K562 (cell line): ENCODE measurements at regions not wholly inside any gene's neighbourhood (a gene's known extent, or its start where the extent isn't known, plus 50 kb on each side); places are given as distances from the start of the nearest gene placed in this dataset.

Experiments used
- ATAC-seq: fragments of 200-7000 bp; cut with Tn5 transposase; 3 replicates; pipeline ENCODE4 v1.9.1; 2020; ENCODE audit warnings: moderate library complexity
- BruUV-seq: library from RNA; stranded (reverse); fragments of 400-500 nt; replicated peaks from 2 replicates; lab custom pipeline; 2021; lab: Mats Ljungman, UMichigan
- CTCF ChIA-PET: fragments of 300-600 bp; formaldehyde crosslinking; extraction: SDS; loops from one replicate; lab custom pipeline; 2021; ENCODE audit warnings: low intra/inter-chr PET ratio; lab: Yijun Ruan, JAX
- POLR2A ChIA-PET: fragments of 300-600, 350-650 bp; sonication (Branson Sonifier 250); formaldehyde crosslinking; extraction: SDS; loops from one replicate; lab custom pipeline; 2021; ENCODE audit warnings: antibody characterized with exemption, inconsistent platforms; lab: Yijun Ruan, JAX
- DNase-seq, 4 experiments: peaks; one replicate each; pipeline versions ENCODE4 v3.0.0 to v3.0.0-alpha.2; 2011 to 2018; ENCODE audit warnings: low spot score in 3 of 4, mixed read lengths in 3 of 4; ENCODE audit errors: extremely low read depth in 1 of 4
- FAIRE-seq: peaks from 2 replicates; lab custom pipeline; 2011; peaks lifted over from hg19 to GRCh38; lab: Jason Lieb, UNC
- H2AFZ ChIP-seq: 2 replicates; pipeline ENCODE4 v1.6.0; 2011; ENCODE audit warnings: low read depth, low read length, control low read depth, inconsistent platforms
- H3K27ac ChIP-seq: fragments of 200-600 bp; 3 replicates; pipeline ENCODE4 v1.8.0; 2011; ENCODE audit warnings: low read depth, mild to moderate bottlenecking, control low read depth, inconsistent platforms, low read length, moderate library complexity, mixed read lengths; ENCODE audit errors: extremely low read depth
- H3K27me3 ChIP-seq, 2 experiments: fragments of 300-600 bp in 1 of 2; 2 replicates in 1 of 2; 3 replicates in 1 of 2; pipeline versions ENCODE4 v1.6.0 to v1.8.0; 2011; ENCODE audit warnings: inconsistent platforms in 2 of 2, low read length in 2 of 2, mild to moderate bottlenecking in 1 of 2, mixed read lengths in 1 of 2, moderate library complexity in 1 of 2; ENCODE audit not compliant: control insufficient read depth in 2 of 2, insufficient read depth in 2 of 2
- H3K36me3 ChIP-seq: fragments of 300-600 bp; 3 replicates; pipeline ENCODE4 v1.8.0; 2011; ENCODE audit warnings: mild to moderate bottlenecking, low read length, inconsistent platforms; ENCODE audit not compliant: control insufficient read depth, insufficient read depth
- H3K4me1 ChIP-seq, 2 experiments: fragments of 200-600 bp in 1 of 2; replicated peaks in 1 of 2; 2 replicates in 1 of 2; 3 replicates in 1 of 2; pipeline versions ENCODE4 v1.5.1 to v1.8.0; 2011; ENCODE audit warnings: inconsistent platforms in 2 of 2, low read length in 2 of 2, mild to moderate bottlenecking in 1 of 2, mixed read lengths in 1 of 2, moderate library complexity in 1 of 2; ENCODE audit not compliant: control insufficient read depth in 2 of 2, insufficient read depth in 2 of 2
- H3K4me2 ChIP-seq: 2 replicates; pipeline ENCODE4 v1.6.1; 2011; ENCODE audit warnings: low read length, control low read depth, inconsistent platforms, mixed read lengths; ENCODE audit not compliant: insufficient read depth
- H3K4me3 ChIP-seq: fragments of 200-600 bp; sonication (generic), shearing (Covaris generic); 2 replicates; pipeline ENCODE4 v1.5.1; 2016; ENCODE audit warnings: control low read depth, inconsistent platforms
- H3K79me2 ChIP-seq: fragments of 200-600 bp; 3 replicates; pipeline ENCODE4 v1.8.0; 2011; ENCODE audit warnings: low read length, inconsistent platforms; ENCODE audit not compliant: control insufficient read depth, insufficient read depth
- H3K9ac ChIP-seq, 2 experiments: 2 replicates each; pipeline versions ENCODE4 v1.6.0 to v1.6.1; 2011; ENCODE audit warnings: low read depth in 2 of 2, low read length in 2 of 2, control low read depth in 1 of 2, inconsistent platforms in 1 of 2, mild to moderate bottlenecking in 1 of 2, mixed read lengths in 1 of 2; ENCODE audit not compliant: insufficient read depth in 1 of 2
- H3K9me1 ChIP-seq: one replicate; pipeline ENCODE4 v1.6.0; 2011; ENCODE audit warnings: inconsistent platforms, mild to moderate bottlenecking, low read length, moderate library complexity; ENCODE audit not compliant: control insufficient read depth, insufficient read depth
- H3K9me3 ChIP-seq: replicated peaks from 2 replicates; pipeline ENCODE4 v1.5.1; 2011; ENCODE audit warnings: low read depth, low read length, inconsistent platforms; ENCODE audit not compliant: control insufficient read depth, insufficient read depth
- H4K20me1 ChIP-seq: replicated peaks from 2 replicates; pipeline ENCODE4 v1.6.1; 2011; ENCODE audit warnings: low read length, inconsistent platforms, mixed read lengths; ENCODE audit not compliant: control insufficient read depth, insufficient read depth
- CBX8 ChIP-seq: fragments of 200-600 bp; sonication (generic); IDR thresholded peaks from 2 replicates; pipeline ENCODE4 v1.6.1; 2012; ENCODE audit warnings: borderline replicate concordance, mixed run types, low read depth, mild to moderate bottlenecking, moderate library complexity, mixed read lengths, low read length, control low read depth, inconsistent platforms; ENCODE audit not compliant: poor library complexity, severe bottlenecking; ENCODE audit errors: extremely low read depth
- GABPB2 ChIP-seq: fragments of 250-450 bp; sonication (Bioruptor Pico); conservative IDR thresholded peaks from 2 replicates; pipeline ENCODE4 v1.5.1; 2021; ENCODE audit warnings: mild to moderate bottlenecking
- L3MBTL2 ChIP-seq: fragments of 450-650 bp; IDR thresholded peaks from 2 replicates; pipeline ENCODE4 v1.6.1; 2016; ENCODE audit warnings: mild to moderate bottlenecking, moderate library complexity
- LCOR ChIP-seq: sonication (generic); formaldehyde crosslinking; IDR thresholded peaks from 2 replicates; pipeline ENCODE4 v1.8.0; 2022; ENCODE audit warnings: mild to moderate bottlenecking, missing genetic modification reagents
- NFE2 ChIP-seq: IDR thresholded peaks from 2 replicates; pipeline ENCODE4 v1.6.1; 2014; ENCODE audit warnings: antibody characterized with exemption, low read depth
- PHF8 ChIP-seq: fragments of 200-600 bp; sonication (generic); IDR thresholded peaks from 2 replicates; pipeline ENCODE4 v1.6.1; 2012; ENCODE audit warnings: mixed run types, mild to moderate bottlenecking, inconsistent platforms, low read length, moderate library complexity, borderline replicate concordance
- RFX1 ChIP-seq: fragments of 450-650 bp; IDR thresholded peaks from 2 replicates; pipeline ENCODE4 v1.6.1; 2016; ENCODE audit warnings: mild to moderate bottlenecking, moderate library complexity
- TFE3 ChIP-seq: fragments of 450-650 bp; formaldehyde crosslinking; IDR thresholded peaks from 2 replicates; pipeline ENCODE4 v1.4.0; 2020; ENCODE audit warnings: mild to moderate bottlenecking, mixed read lengths
- ZNF277 ChIP-seq: fragments of 250-450 bp; sonication (Bioruptor Pico); IDR thresholded peaks from 2 replicates; pipeline ENCODE4 v1.8.0; 2022; ENCODE audit warnings: inconsistent platforms, mild to moderate bottlenecking, moderate library complexity, borderline replicate concordance
- WGBS: fragments of 100-300 bp; shearing (Covaris generic); methylation state at CpG from one replicate; pipeline ENCODE4 v1.1.6; 2016; ENCODE audit warnings: low coverage, mixed read lengths; ENCODE audit not compliant: insufficient coverage; ENCODE audit errors: missing lambda C conversion rate; 5-methylcytosine and 5-hydroxymethylcytosine counted together
- in situ Hi-C: fragments of 300-500 bp; cut with MboI; formaldehyde crosslinking; loops from 4 replicates; pipeline ENCODE4 v1.15.0; 2018; ENCODE audit warnings: inconsistent platforms, mixed read lengths
- intact Hi-C: fragments of 100-400 bp; cut with micrococcal nuclease; formaldehyde crosslinking; loops from 2 replicates; pipeline ENCODE4 v1.14.2; 2022
- TF ChIP-seq, protein P1 (sequence below): fragments of 250-450 bp; sonication (Bioruptor Pico); IDR thresholded peaks from 2 replicates; pipeline ENCODE4 v1.5.0; 2022; ENCODE audit warnings: mild to moderate bottlenecking

DNA sequence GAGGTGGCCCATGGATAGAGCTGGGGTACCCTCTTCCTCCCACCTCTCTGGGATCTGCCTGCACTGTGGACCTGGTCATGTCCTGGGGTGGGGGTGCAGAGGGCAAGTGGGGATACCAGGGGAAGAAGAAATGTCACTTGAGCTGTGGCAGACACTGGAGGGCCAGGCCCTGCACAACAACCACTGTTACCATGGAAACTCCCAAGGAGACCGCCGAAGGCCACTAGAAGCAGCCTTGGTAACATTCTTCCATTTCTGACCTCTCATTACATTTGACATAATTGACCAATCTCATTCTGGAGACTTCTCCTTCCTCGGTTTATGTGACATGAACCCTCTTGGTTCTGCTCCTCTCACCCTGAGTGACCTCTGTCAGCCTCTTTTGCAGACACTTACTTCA is 179.9 kb upstream of the SERP2 start:
- DNase-seq (no peak), FAIRE-seq (no peak)
- 0% methylated on average over 3 of the region's 3 CpGs for WGBS
- Histone ChIP-seq H4K20me1 (no peaks in the 10 kb centered on the region), H3K9ac (no peak overlapping the region), H3K79me2 (no peaks in the 10 kb centered on the region), H3K4me2 (no peak overlapping the region), H3K36me3 (no peaks in the 10 kb centered on the region), H3K9me3 (no peaks in the 10 kb centered on the region), H3K27me3 (peaks cover 0 to 4% of the 10 kb centered on the region in 2 experiments; a peak in 1 of 5 replicates), H3K4me3 (no peak overlapping the region), H3K4me1 (no peaks in the 10 kb centered on the region), H3K27ac (no peak overlapping the region), H2AFZ (no peak overlapping the region), H3K9me1 (no peaks in the 10 kb centered on the region)
- CTCF ChIA-PET = no interaction called here
- in situ Hi-C loops = loop anchor here (25.0 kb wide), 1 partner anchor 281 kb away; no protein-coding TSS in a partner anchor
- POLR2A ChIA-PET = no interaction called here
- intact Hi-C loops = no loop called here
- no peak for TF ChIP-seq L3MBTL2
- peak; percentile 56 for TF ChIP-seq RFX1
- TF ChIP-seq, all 486 proteins: peak for 1
- no peak for ATAC-seq
- no TSS peak for BruUV-seq

DNA sequence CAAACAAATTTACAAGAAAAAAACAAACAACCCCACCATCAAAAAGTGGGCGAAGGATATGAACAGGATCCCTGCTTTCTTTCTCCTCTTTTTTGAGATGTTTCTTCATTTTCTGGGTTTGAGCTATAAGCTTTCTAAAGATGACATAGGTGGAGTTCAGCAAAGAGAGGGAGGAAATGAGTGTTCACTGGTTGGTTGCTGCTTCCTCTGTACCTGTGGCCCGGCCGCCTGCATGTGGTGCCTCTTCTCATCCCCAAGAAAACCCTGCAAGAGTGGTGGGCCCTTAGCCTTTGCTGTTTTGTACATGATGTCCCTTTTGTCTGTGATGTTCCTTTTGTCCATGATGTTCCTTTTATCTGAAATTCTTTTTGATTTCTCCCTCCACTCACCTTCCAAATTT is 178.4 kb upstream of the SERP2 start:
- DNase-seq = no peak
- 0% methylated on average over 2 of the region's 3 CpGs for WGBS
- TF ChIP-seq ZNF277 (CRISPR knock-in tag) (no peak), NFE2 (no peak), LCOR (CRISPR knock-in tag) (no peak), GABPB2 (CRISPR knock-in tag) (no peak), CBX8 (no peak), PHF8 (no peak), TFE3 (no peak)
- TF ChIP-seq, protein P1, sequence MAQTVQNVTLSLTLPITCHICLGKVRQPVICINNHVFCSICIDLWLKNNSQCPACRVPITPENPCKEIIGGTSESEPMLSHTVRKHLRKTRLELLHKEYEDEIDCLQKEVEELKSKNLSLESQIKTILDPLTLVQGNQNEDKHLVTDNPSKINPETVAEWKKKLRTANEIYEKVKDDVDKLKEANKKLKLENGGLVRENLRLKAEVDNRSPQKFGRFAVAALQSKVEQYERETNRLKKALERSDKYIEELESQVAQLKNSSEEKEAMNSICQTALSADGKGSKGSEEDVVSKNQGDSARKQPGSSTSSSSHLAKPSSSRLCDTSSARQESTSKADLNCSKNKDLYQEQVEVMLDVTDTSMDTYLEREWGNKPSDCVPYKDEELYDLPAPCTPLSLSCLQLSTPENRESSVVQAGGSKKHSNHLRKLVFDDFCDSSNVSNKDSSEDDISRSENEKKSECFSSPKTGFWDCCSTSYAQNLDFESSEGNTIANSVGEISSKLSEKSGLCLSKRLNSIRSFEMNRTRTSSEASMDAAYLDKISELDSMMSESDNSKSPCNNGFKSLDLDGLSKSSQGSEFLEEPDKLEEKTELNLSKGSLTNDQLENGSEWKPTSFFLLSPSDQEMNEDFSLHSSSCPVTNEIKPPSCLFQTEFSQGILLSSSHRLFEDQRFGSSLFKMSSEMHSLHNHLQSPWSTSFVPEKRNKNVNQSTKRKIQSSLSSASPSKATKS = no peak

More for the DNA sequence above, 178.4 kb upstream of the SERP2 start:
- ChIA-PET POLR2A (no interaction called here), CTCF (no interaction called here)
- intact Hi-C loops (no loop called here), in situ Hi-C loops (loop anchor here (25.0 kb wide), 1 partner anchor 283 kb away; no protein-coding TSS in a partner anchor)
- Histone ChIP-seq H2AFZ (no peak overlapping the region), H3K4me1 (no peaks in the 10 kb centered on the region), H3K27me3 (peaks cover 0 to 4% of the 10 kb centered on the region in 2 experiments; a peak in 1 of 5 replicates), H3K4me2 (no peak overlapping the region), H3K36me3 (no peaks in the 10 kb centered on the region), H3K9ac (no peak overlapping the region), H3K4me3 (no peak overlapping the region), H3K9me3 (no peaks in the 10 kb centered on the region), H3K79me2 (no peaks in the 10 kb centered on the region), H3K9me1 (no peaks in the 10 kb centered on the region), H4K20me1 (no peaks in the 10 kb centered on the region), H3K27ac (no peak overlapping the region)
- ATAC-seq (no peak), FAIRE-seq (no peak)
- BruUV-seq = no TSS peak
